ENCODE measurements at regions not wholly inside any gene's neighbourhood (a gene's known extent, or its start where the extent isn't known, plus 50 kb on each side); places are given as distances from the start of the nearest gene placed in this dataset.
A peak's percentile ranks its signal among the peaks of the same experiment; 100 is the strongest.

- Histone ChIP-seq H4K8ac (ENCODE audit: low read depth, low read length) (no peak overlapping the region), H4K12ac (ENCODE audit: low read depth, low read length) (no peak overlapping the region), H3K4me1 (ENCODE audit: control insufficient read depth in 1 of 2, insufficient read depth in 2 of 2, low read length in 2 of 2) (peaks cover 16 to 22% of the 10 kb centered on the region in 2 experiments), H3K79me1 (ENCODE audit: low read length) (peaks cover 48% of the 10 kb centered on the region), H2BK120ac (ENCODE audit: insufficient read depth, low read length, poor library complexity) (peak overlapping the region; percentile 4), H2AFZ (ENCODE audit: insufficient read depth, low read length, poor library complexity) (no peak overlapping the region), H3K4me2 (ENCODE audit: low read length) (no peak overlapping the region), H3K27ac (ENCODE audit: low read depth, low read length) (no peak overlapping the region), H3K27me3 (ENCODE audit: insufficient read depth, low read length) (no peaks in the 10 kb centered on the region), H3K23ac (ENCODE audit: low read length) (no peak overlapping the region), H3K36me3 (ENCODE audit: control insufficient read depth in 1 of 2, insufficient read depth in 2 of 2, low read length in 2 of 2) (peaks cover 0 to 3% of the 10 kb centered on the region in 2 experiments), H3K18ac (ENCODE audit: low read length) (no peak overlapping the region), H2BK5ac (ENCODE audit: low read depth, low read length, poor library complexity) (no peak overlapping the region), H3K4ac (ENCODE audit: low read depth, low read length) (no peak overlapping the region), H3K4me3 (ENCODE audit: low read depth, low read length) (no peak overlapping the region), H3K9ac (ENCODE audit: low read length) (no peak overlapping the region), H3K9me3 (ENCODE audit: insufficient read depth, low read depth, low read length) (peaks cover 9% of the 10 kb centered on the region), H3K14ac (ENCODE audit: low read length) (no peak overlapping the region), H3K79me2 (ENCODE audit: control insufficient read depth, insufficient read depth, low read length, poor library complexity) (peaks cover 2% of the 10 kb centered on the region), H2BK12ac (ENCODE audit: low read length) (peak overlapping the region; percentile 37), H2AK5ac (ENCODE audit: low read length) (peak overlapping the region; percentile 12), H4K91ac (ENCODE audit: low read depth, low read length) (peak overlapping the region; percentile 23)
- DNase-seq, result no peak
- WGBS (ENCODE audit: extremely low coverage, insufficient coverage, insufficient read length), result no CpG with 5 or more reads among the region's 12 CpGs
Observed at GRCh38 chr7:45974540-45975360, 53.7 kb upstream of the IGFBP3 start.

DNA sequence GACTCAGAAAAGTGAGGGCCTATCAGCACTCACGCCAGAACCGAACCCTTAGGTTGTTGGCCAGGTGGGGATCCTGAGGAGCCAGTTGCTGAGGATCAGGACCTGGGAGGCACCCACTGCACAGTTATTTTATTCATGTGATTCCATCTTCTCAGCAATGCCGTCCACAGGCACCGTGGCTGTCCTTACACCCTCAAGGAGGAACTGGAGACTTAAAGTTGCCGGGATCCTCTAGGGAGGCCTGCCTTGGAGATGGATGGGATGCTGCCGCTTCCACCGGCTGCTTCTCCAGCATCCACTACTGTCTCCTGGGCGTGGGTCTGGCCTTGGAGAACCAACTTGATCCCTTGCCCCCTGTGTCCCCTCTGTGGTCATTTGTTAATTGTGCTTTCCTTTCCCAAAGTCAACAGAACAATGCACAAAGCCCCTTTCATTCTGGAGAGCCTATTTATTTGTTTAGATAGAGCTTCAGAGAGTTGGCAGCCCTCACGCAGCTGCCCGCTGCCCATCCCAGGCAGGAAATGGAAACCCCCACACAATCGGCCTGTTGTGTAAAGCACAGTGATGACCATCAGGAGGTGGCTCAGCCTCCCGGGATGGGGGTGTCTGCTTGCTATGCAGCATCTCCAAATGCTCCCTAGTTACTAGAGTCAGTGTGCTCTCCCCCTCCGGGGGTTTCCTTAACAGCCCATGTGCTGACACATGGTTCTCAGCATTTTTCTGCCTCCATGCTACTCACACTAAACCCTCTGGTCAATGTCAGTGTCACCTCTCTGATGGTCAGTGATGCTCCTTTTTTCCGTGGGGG is 52.9 kb upstream of the IGFBP3 start:
- Histone ChIP-seq H3K4me1 (ENCODE audit: control insufficient read depth in 1 of 2, insufficient read depth in 2 of 2, low read length in 2 of 2) (peaks cover 10 to 16% of the 10 kb centered on the region in 2 experiments), H4K12ac (ENCODE audit: low read depth, low read length) (no peak overlapping the region), H2AK5ac (ENCODE audit: low read length) (peak overlapping the region; percentile 4), H2AFZ (ENCODE audit: insufficient read depth, low read length, poor library complexity) (no peak overlapping the region), H3K27me3 (ENCODE audit: insufficient read depth, low read length) (no peaks in the 10 kb centered on the region), H2BK5ac (ENCODE audit: low read depth, low read length, poor library complexity) (no peak overlapping the region), H3K14ac (ENCODE audit: low read length) (no peak overlapping the region), H4K91ac (ENCODE audit: low read depth, low read length) (peak overlapping the region; percentile 26), H3K4me2 (ENCODE audit: low read length) (no peak overlapping the region), H3K79me2 (ENCODE audit: control insufficient read depth, insufficient read depth, low read length, poor library complexity) (no peaks in the 10 kb centered on the region), H3K9ac (ENCODE audit: low read length) (no peak overlapping the region), H4K8ac (ENCODE audit: low read depth, low read length) (no peak overlapping the region), H3K79me1 (ENCODE audit: low read length) (peaks cover 42% of the 10 kb centered on the region), H3K4me3 (ENCODE audit: low read depth, low read length) (no peak overlapping the region), H3K27ac (ENCODE audit: low read depth, low read length) (no peak overlapping the region), H3K36me3 (ENCODE audit: control insufficient read depth in 1 of 2, insufficient read depth in 2 of 2, low read length in 2 of 2) (peaks cover 0 to 3% of the 10 kb centered on the region in 2 experiments), H3K18ac (ENCODE audit: low read length) (no peak overlapping the region), H2BK12ac (ENCODE audit: low read length) (no peak overlapping the region), H3K4ac (ENCODE audit: low read depth, low read length) (no peak overlapping the region), H3K23ac (ENCODE audit: low read length) (no peak overlapping the region), H3K9me3 (ENCODE audit: insufficient read depth, low read depth, low read length) (peaks cover 9% of the 10 kb centered on the region), H2BK120ac (ENCODE audit: insufficient read depth, low read length, poor library complexity) (no peak overlapping the region)
- DNase-seq, result no peak
- no CpG with 5 or more reads among the region's 14 CpGs for WGBS (ENCODE audit: extremely low coverage, insufficient coverage, insufficient read length)

- H3K18ac ChIP-seq (ENCODE audit: low read length), result no peak overlapping the region
- H3K4me1 ChIP-seq (ENCODE audit: control insufficient read depth in 1 of 2, insufficient read depth in 2 of 2, low read length in 2 of 2), result peaks cover 4 to 10% of the 10 kb centered on the region in 2 experiments
- peak overlapping the region; percentile 2 for H2BK120ac ChIP-seq (ENCODE audit: insufficient read depth, low read length, poor library complexity)
- H3K23ac ChIP-seq (ENCODE audit: low read length), result no peak overlapping the region
- H2AK5ac ChIP-seq (ENCODE audit: low read length), result no peak overlapping the region
- H3K36me3 ChIP-seq (ENCODE audit: control insufficient read depth in 1 of 2, insufficient read depth in 2 of 2, low read length in 2 of 2), result peaks cover 0 to 3% of the 10 kb centered on the region in 2 experiments
- H3K4ac ChIP-seq (ENCODE audit: low read depth, low read length), result no peak overlapping the region
- no peak overlapping the region for H2AFZ ChIP-seq (ENCODE audit: insufficient read depth, low read length, poor library complexity)
- H3K27ac ChIP-seq (ENCODE audit: low read depth, low read length), result no peak overlapping the region
- H3K9me3 ChIP-seq (ENCODE audit: insufficient read depth, low read depth, low read length), result peaks cover 9% of the 10 kb centered on the region
- H2BK5ac ChIP-seq (ENCODE audit: low read depth, low read length, poor library complexity), result no peak overlapping the region
- no peak overlapping the region for H4K12ac ChIP-seq (ENCODE audit: low read depth, low read length)
- no peak overlapping the region for H3K14ac ChIP-seq (ENCODE audit: low read length)
- no CpG with 5 or more reads among the region's 12 CpGs for WGBS (ENCODE audit: extremely low coverage, insufficient coverage, insufficient read length)
- DNase-seq, result no peak
- H2BK12ac ChIP-seq (ENCODE audit: low read length), result peak overlapping the region; percentile 0
- no peak overlapping the region for H3K4me2 ChIP-seq (ENCODE audit: low read length)
- H3K79me1 ChIP-seq (ENCODE audit: low read length), result peaks cover 32% of the 10 kb centered on the region
- no peak overlapping the region for H4K8ac ChIP-seq (ENCODE audit: low read depth, low read length)
- no peaks in the 10 kb centered on the region for H3K27me3 ChIP-seq (ENCODE audit: insufficient read depth, low read length)
- H3K4me3 ChIP-seq (ENCODE audit: low read depth, low read length), result no peak overlapping the region
- no peaks in the 10 kb centered on the region for H3K79me2 ChIP-seq (ENCODE audit: control insufficient read depth, insufficient read depth, low read length, poor library complexity)
- no peak overlapping the region for H3K9ac ChIP-seq (ENCODE audit: low read length)
- H4K91ac ChIP-seq (ENCODE audit: low read depth, low read length), result no peak overlapping the region
Observed at GRCh38 chr7:45972629-45973312, 51.7 kb upstream of the IGFBP3 start.

- Histone ChIP-seq H3K9ac (ENCODE audit: low read length) (no peak overlapping the region), H3K36me3 (ENCODE audit: control insufficient read depth in 1 of 2, insufficient read depth in 2 of 2, low read length in 2 of 2) (peaks cover 0 to 3% of the 10 kb centered on the region in 2 experiments), H3K4ac (ENCODE audit: low read depth, low read length) (no peak overlapping the region), H3K79me2 (ENCODE audit: control insufficient read depth, insufficient read depth, low read length, poor library complexity) (no peaks in the 10 kb centered on the region), H2AFZ (ENCODE audit: insufficient read depth, low read length, poor library complexity) (no peak overlapping the region), H3K27ac (ENCODE audit: low read depth, low read length) (no peak overlapping the region), H4K8ac (ENCODE audit: low read depth, low read length) (no peak overlapping the region), H2BK12ac (ENCODE audit: low read length) (peak overlapping the region; percentile 4), H2BK5ac (ENCODE audit: low read depth, low read length, poor library complexity) (no peak overlapping the region), H2BK120ac (ENCODE audit: insufficient read depth, low read length, poor library complexity) (no peak overlapping the region), H3K4me2 (ENCODE audit: low read length) (no peak overlapping the region), H4K12ac (ENCODE audit: low read depth, low read length) (no peak overlapping the region), H3K27me3 (ENCODE audit: insufficient read depth, low read length) (no peaks in the 10 kb centered on the region), H3K79me1 (ENCODE audit: low read length) (peaks cover 22% of the 10 kb centered on the region), H3K4me1 (ENCODE audit: control insufficient read depth in 1 of 2, insufficient read depth in 2 of 2, low read length in 2 of 2) (peaks cover 4 to 7% of the 10 kb centered on the region in 2 experiments), H4K91ac (ENCODE audit: low read depth, low read length) (no peak overlapping the region), H3K23ac (ENCODE audit: low read length) (no peak overlapping the region), H2AK5ac (ENCODE audit: low read length) (no peak overlapping the region), H3K4me3 (ENCODE audit: low read depth, low read length) (no peak overlapping the region), H3K14ac (ENCODE audit: low read length) (no peak overlapping the region), H3K18ac (ENCODE audit: low read length) (no peak overlapping the region), H3K9me3 (ENCODE audit: insufficient read depth, low read depth, low read length) (peaks cover 11% of the 10 kb centered on the region)
- no CpG with 5 or more reads among the region's 5 CpGs for whole genome bisulfite sequencing (ENCODE audit: extremely low coverage, insufficient coverage, insufficient read length)
- DNase-seq, result no peak
Observed at GRCh38 chr7:45971661-45972175, 50.6 kb upstream of the IGFBP3 start.
